ENCODE measurements at regions not wholly inside any gene's neighbourhood (a gene's known extent, or its start where the extent isn't known, plus 50 kb on each side); places are given as distances from the start of the nearest gene placed in this dataset.

GRCh38 chr14:106109337-106109736 is 583.0 kb downstream of the TMEM121 start:
- TF ChIP-seq EZH2 (IDR thresholded peaks at IDR 0.05; ENCODE audit: insufficient read depth, low read length), result no peak
- TF ChIP-seq, protein P1, sequence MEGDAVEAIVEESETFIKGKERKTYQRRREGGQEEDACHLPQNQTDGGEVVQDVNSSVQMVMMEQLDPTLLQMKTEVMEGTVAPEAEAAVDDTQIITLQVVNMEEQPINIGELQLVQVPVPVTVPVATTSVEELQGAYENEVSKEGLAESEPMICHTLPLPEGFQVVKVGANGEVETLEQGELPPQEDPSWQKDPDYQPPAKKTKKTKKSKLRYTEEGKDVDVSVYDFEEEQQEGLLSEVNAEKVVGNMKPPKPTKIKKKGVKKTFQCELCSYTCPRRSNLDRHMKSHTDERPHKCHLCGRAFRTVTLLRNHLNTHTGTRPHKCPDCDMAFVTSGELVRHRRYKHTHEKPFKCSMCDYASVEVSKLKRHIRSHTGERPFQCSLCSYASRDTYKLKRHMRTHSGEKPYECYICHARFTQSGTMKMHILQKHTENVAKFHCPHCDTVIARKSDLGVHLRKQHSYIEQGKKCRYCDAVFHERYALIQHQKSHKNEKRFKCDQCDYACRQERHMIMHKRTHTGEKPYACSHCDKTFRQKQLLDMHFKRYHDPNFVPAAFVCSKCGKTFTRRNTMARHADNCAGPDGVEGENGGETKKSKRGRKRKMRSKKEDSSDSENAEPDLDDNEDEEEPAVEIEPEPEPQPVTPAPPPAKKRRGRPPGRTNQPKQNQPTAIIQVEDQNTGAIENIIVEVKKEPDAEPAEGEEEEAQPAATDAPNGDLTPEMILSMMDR (IDR thresholded peaks at IDR 0.05; ENCODE audit: insufficient read depth, low read depth, low read length), result no peak
